ENCODE measurements at regions not wholly inside any gene's neighbourhood (a gene's known extent, or its start where the extent isn't known, plus 50 kb on each side); places are given as distances from the start of the nearest gene placed in this dataset.

GRCh38 chr3:66095295-66096001 is 56.7 kb upstream of the MAGI1 start:
- TF ChIP-seq ZNF274 (IDR thresholded peaks at IDR 0.05; ENCODE audit: low read depth, low read length) (no peak), YY1 (IDR thresholded peaks at IDR 0.05; ENCODE audit: insufficient read depth, insufficient read length) (no peak)

Data from NT2/D1 (cell line).